ENCODE measurements at regions not wholly inside any gene's neighbourhood (a gene's known extent, or its start where the extent isn't known, plus 50 kb on each side); places are given as distances from the start of the nearest gene placed in this dataset.

GRCh38 chr2:20144196-20144595 lies 80.7 kb downstream of the SDC1 start:
- no peak overlapping the region for H2AFZ ChIP-seq (ENCODE audit: low read depth)
- no peaks in the 10 kb centered on the region for H3K4me1 ChIP-seq (ENCODE audit: low read depth, poor library complexity, severe bottlenecking)
- no peaks in the 10 kb centered on the region for H4K20me1 ChIP-seq (ENCODE audit: insufficient read depth)
- H3K9ac ChIP-seq, result no peak overlapping the region
- H3K36me3 ChIP-seq (ENCODE audit: insufficient read depth), result no peaks in the 10 kb centered on the region
- no peak for TF ChIP-seq CTCF (conservative IDR thresholded peaks at IDR 0.05; ENCODE audit: low read depth, low read length)
- no peaks in the 10 kb centered on the region for H3K27me3 ChIP-seq (ENCODE audit: insufficient read depth, low read depth)
- no peaks in the 10 kb centered on the region for H3K79me2 ChIP-seq (ENCODE audit: insufficient read depth, low read depth)
- no peak overlapping the region for H3K4me2 ChIP-seq
- H3K27ac ChIP-seq, result no peak overlapping the region
- H3K4me3 ChIP-seq (IDR thresholded peaks at IDR 0.05; ENCODE audit: insufficient read depth, low read depth, low read length), result no peak overlapping the region

- Histone ChIP-seq H3K9ac (no peak overlapping the region), H3K4me3 (IDR thresholded peaks at IDR 0.05; ENCODE audit: insufficient read depth, low read depth, low read length) (no peak overlapping the region), H3K79me2 (ENCODE audit: insufficient read depth, low read depth) (no peaks in the 10 kb centered on the region), H3K27ac (no peak overlapping the region), H4K20me1 (ENCODE audit: insufficient read depth) (no peaks in the 10 kb centered on the region), H3K4me2 (no peak overlapping the region), H3K36me3 (ENCODE audit: insufficient read depth) (no peaks in the 10 kb centered on the region), H2AFZ (ENCODE audit: low read depth) (no peak overlapping the region), H3K27me3 (ENCODE audit: insufficient read depth, low read depth) (no peaks in the 10 kb centered on the region), H3K4me1 (ENCODE audit: low read depth, poor library complexity, severe bottlenecking) (no peaks in the 10 kb centered on the region)
- no peak for TF ChIP-seq CTCF (conservative IDR thresholded peaks at IDR 0.05; ENCODE audit: low read depth, low read length)
Measured at GRCh38 chr2:20143263-20143662, 81.7 kb downstream of the SDC1 start.

GRCh38 chr2:20141806-20142205 lies 83.1 kb downstream of the SDC1 start:
- Histone ChIP-seq H3K9ac (no peak overlapping the region), H3K36me3 (ENCODE audit: insufficient read depth) (no peaks in the 10 kb centered on the region), H2AFZ (ENCODE audit: low read depth) (no peak overlapping the region), H3K4me2 (no peak overlapping the region), H3K79me2 (ENCODE audit: insufficient read depth, low read depth) (no peaks in the 10 kb centered on the region), H3K4me3 (IDR thresholded peaks at IDR 0.05; ENCODE audit: insufficient read depth, low read depth, low read length) (no peak overlapping the region), H3K27me3 (ENCODE audit: insufficient read depth, low read depth) (no peaks in the 10 kb centered on the region), H3K27ac (no peak overlapping the region), H4K20me1 (ENCODE audit: insufficient read depth) (no peaks in the 10 kb centered on the region), H3K4me1 (ENCODE audit: low read depth, poor library complexity, severe bottlenecking) (no peaks in the 10 kb centered on the region)
- no peak for TF ChIP-seq CTCF (conservative IDR thresholded peaks at IDR 0.05; ENCODE audit: low read depth, low read length)

- no peak overlapping the region for H3K27ac ChIP-seq
- no peaks in the 10 kb centered on the region for H3K79me2 ChIP-seq (ENCODE audit: insufficient read depth, low read depth)
- TF ChIP-seq CTCF (conservative IDR thresholded peaks at IDR 0.05; ENCODE audit: low read depth, low read length), result no peak
- no peaks in the 10 kb centered on the region for H3K4me1 ChIP-seq (ENCODE audit: low read depth, poor library complexity, severe bottlenecking)
- H3K4me3 ChIP-seq (IDR thresholded peaks at IDR 0.05; ENCODE audit: insufficient read depth, low read depth, low read length), result no peak overlapping the region
- H2AFZ ChIP-seq (ENCODE audit: low read depth), result no peak overlapping the region
- no peak overlapping the region for H3K9ac ChIP-seq
- no peak overlapping the region for H3K4me2 ChIP-seq
- H3K27me3 ChIP-seq (ENCODE audit: insufficient read depth, low read depth), result no peaks in the 10 kb centered on the region
- H3K36me3 ChIP-seq (ENCODE audit: insufficient read depth), result no peaks in the 10 kb centered on the region
- H4K20me1 ChIP-seq (ENCODE audit: insufficient read depth), result no peaks in the 10 kb centered on the region
Measured at GRCh38 chr2:20141056-20141762, 83.7 kb downstream of the SDC1 start.
